ENCODE measurements at regions not wholly inside any gene's neighbourhood (a gene's known extent, or its start where the extent isn't known, plus 50 kb on each side); places are given as distances from the start of the nearest gene placed in this dataset.

DNA sequence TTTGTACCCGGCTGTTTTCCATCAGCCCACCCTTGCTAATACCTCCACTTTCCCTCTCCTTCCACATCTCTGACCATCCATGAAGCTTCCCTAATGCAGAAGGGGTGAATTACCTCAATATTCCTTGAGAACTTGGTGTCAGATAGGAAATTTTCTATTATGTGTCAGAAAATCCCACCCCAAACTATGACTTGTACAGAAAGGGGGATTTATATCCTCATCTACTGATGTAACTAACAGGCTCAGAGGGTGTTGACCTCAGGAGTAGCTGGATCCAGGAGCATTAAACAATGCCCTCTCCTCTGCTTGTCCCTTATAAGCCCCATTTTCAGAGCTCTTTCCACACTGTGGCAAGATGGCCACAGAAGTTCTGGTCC, 242.8 kb upstream of the TLE3 start:
- no peak for DNase-seq

DNA sequence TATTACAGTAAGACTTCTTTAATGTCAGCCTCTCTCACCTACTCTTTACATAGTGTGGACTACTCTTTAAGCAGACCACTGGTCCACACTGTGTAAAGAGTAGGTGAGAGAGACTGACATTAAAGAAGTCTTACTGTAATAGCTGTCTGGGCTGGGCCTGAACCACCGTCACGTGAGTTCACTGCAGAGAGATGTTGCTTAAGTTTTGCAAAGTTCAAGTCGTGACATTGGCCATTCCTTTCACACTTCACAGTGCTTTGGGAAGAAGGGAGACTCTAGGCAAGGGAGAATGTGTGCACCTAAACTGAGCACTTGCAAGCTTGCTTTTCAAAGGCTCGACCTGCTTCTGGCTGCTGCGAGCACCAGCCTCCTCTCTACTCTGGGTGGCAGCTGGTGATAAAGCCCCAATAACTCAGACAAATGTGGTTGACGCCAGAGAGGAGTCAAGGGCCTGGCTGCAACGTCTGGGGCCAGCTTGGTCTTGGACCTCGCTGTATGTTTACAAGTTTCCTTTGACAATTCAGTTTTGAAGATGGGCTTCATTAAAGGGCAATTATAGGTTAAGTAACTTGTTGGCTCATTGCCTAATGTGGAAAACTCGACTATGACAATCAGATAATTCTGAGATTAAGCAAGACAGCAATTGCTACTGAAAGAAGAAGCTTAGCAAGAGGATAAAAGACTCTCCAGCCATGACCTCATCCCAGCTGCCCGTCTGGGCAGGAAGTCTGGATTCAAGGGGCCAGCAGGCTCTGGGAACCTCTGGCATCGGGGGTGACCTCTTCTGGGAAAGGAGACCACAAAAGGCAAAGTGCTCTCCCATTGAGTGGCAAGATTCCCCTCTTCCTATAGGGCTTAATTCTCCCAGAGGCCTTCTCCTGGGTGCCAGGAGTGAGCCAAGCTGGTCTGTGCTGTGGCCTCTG, 242.1 kb upstream of the TLE3 start:
- DNase-seq: peak; percentile 55

DNA sequence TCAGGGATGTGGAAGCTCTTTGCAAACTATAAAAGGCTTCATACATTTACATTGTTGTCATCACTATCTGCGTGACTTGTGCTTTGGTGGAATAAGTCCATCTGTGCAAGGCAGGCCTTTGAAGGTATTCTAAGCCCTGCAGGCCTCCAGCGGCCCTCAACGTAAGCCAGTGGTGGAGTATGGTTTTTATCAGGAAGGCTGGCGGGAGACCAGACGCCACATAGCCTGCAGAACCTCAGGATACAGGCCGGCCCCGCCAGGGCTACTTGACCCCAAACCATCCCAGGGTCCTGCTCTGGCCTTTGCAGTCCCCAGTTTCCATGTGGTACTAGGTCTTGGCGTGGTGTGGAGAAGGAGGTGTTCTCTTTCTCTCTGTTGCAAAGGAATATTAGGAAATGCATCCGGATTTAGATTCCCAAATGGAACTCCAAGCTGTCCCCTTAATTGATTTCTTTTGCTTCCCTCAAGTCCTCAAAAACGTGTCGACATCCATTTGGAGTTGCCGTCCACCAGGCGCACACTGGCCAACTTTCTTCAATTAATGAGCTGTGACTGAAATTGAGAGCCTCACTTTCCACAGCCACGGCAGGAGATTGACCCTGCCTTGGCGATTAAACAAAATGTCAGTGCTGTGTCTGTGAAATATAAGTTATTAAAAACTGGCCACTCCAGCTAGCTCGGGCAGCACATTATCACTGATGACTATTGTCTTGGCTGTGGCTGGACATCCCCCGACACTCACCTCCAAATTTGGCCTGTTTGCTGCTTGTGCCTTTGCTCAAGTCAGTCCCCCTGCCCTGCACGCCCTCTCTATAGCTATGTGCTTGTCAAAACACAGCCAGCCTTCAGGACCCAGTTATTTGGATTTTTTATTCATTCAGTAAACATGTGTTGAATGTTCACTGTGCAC, 239.8 kb upstream of the TLE3 start:
- no peak for DNase-seq

DNA sequence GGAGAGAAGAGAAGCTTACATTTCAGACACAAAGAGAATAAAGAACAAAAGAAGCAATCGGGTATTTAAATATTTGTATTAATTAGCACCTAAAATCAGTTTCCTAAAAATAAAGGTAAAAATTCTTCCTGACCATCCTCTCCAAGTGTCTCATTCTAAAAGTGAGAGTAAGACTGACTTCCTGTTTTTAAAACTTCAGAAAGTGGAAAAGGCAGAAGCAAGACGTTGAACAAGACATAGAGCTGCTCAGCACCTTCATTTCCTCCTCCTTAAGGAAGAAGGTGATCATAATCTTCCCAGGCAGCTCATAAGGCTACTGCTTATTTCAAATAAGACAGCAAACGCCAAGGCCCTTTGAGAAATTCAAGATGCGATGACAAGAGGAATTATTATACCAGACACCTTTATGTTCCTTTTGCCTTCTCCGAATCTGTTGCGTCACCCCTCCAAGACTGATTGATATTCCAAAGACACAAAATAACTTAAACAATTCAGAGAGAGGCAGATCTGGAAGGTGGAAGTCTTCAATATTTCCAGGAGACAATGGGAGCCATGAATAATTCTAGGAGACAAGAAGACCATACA, 238.8 kb upstream of the TLE3 start:
- DNase-seq: no peak

DNA sequence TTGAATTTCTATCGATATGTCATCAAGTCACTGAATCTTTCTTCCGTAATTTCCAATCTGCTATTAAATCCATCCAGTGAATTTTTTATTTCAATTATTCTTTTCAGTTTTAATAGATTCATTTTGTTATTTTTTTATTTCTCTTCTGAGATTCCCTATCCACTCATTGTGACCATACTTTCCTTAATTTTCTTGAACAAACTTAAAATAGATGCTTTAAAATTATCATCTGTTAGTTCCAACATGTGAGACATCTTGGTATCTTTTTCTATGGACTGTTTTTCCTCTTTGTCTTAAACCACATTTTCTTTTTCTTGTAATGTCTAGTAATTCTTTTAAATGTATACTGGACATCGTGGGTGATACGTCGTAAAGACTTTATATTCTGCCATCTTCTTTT, 236.6 kb upstream of the TLE3 start:
- no peak for DNase-seq

DNA sequence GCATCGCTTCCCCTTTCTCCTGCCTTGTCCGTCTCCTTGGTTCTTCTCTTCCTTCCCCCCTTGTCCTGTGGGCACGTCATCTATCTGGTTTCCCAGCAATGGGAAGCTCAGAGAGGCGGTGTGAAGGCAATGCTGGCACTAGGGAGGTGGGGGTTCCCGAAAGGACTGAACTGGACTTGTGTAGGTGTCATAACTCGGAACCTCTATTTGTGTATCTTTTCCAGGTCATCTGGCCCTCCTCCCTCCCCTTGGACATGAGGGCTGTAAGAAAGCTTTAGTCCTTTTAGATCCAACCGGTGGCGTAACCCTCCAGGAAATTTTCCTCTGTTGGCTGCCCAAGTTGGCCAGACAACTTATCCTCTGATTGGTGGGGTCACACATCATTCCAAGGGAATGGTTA, 231.5 kb upstream of the TLE3 start:
- no peak for DNase-seq

DNA sequence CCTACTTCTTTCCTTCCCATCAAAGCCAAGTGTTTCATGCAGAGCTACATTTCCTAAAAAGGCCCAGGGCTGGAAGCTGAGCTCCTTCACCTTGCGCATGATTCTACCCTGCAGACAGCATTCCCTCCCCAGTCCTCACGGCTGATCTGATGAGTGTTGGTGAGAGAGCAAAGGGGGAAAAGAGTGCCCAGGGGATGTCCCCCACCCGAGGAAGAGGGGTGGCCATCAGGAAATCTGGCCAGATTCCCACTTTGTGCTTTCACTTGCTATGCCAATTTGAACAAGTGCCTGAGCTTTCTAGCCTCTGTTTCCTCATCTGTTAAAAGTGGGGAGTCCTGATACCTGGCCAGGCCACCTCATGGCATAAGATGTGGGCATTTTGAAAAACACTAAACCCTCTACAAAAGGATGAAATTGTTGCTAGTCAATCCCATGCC, 231.0 kb upstream of the TLE3 start:
- DNase-seq: no peak

DNA sequence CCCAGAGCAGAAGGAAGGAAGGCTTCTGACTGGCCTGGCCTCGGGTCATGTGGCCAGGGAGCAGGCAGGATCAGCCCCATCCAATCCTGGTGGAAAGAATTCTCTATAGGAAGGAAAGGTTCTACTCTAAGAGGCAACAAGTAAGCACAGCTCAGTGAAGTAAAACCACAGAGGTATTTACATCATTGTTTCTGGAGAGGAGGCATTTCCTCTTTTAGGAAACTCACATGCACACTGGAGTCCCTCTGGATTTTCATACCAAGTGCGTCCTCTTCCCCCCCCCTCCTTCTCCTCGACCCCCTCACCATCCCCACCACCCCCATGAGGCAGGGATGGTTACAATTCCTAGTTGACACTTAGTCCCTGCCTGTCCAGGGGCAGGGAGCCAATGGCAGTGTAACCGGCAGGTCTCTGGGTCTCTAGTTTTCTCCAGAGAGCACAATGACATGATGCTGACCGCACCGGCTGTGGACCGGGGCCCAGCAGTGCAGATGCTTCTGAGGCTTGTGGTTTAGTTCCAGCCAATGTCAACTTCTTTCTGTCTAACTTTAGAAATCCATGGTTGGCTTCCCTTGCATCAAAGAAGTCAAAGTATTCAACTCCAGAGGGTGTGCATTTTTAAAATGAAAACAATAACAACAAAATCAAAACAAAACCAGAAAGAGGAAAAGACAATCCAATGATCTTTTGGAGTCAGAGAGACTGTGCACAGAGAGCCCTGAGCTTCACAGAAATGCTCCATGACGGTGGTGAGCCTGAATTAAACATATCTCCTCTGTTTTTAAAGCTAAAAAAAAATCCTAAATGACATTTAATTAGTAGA, 230.3 kb upstream of the TLE3 start:
- peak; percentile 30 for DNase-seq

DNA sequence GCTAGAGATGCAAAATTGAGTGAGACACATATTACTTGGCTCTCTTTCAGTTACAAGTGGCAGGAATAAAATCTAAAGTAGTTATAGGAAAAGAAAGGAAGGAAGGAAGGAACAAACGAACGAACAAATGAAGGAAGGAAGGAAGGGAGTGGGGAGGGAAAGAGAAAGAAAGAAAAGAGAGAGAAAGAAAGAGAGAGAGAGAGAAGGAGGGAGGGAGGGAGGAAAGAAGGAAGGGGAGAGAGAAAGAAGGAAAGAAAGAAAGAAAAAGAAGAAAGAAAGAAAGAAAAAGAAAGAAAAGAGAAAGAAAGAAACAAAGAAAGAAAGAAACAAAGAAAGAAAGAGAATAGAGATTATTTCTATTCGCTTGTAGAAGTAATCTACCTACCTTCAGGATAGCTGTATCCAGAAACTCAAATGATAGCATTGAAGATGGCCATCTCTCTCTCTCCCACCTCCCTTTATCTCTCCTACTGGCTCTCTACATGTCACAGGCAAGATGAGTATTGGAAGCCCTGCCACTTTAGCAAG, 229.7 kb upstream of the TLE3 start:
- DNase-seq: no peak

DNA sequence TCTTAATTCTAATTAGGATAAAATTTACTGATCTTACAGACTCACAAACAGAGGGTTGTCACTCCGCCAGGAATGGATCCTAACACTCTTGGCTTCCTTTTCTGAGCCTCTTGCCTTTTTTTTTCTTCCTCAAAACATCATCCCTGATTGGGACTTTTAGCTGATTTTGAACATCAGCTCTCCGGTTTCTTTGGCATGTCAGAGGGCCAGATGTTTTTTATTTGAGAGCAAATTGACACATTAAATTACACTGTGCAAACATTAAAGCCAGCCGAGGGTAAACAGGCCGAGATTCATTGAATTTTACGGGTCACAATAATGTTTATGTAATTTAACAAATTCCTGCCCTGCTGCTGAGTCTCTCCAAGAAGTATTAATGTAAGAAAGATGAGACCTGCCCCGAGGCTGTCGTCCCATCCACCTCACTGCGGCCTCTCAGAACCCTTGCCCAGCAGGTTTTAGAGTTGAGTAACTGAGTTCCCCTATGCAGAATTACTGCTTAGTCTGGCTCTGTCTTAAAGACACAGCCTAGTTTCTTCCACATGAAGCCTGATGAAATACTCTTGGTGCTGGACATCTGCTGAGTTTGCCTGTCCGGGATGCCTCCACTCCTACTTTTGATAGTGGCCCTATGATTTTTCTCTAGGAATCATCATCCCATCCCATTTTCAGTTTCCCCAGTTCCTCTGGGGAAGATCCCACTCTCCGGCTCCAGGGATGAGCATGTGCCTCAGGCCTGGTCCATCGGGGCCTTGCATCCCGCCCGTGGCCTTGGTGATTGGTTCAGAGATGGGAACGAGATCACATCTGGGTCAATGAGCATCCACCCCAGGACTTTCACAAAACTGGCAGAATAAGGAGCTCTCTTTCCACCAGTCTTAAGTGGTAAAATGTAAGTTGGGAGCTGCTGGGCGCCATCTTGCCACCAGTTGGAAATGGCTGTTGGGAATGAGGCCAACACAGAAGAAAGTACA, 226.6 kb upstream of the TLE3 start:
- DNase-seq: no peak

DNA sequence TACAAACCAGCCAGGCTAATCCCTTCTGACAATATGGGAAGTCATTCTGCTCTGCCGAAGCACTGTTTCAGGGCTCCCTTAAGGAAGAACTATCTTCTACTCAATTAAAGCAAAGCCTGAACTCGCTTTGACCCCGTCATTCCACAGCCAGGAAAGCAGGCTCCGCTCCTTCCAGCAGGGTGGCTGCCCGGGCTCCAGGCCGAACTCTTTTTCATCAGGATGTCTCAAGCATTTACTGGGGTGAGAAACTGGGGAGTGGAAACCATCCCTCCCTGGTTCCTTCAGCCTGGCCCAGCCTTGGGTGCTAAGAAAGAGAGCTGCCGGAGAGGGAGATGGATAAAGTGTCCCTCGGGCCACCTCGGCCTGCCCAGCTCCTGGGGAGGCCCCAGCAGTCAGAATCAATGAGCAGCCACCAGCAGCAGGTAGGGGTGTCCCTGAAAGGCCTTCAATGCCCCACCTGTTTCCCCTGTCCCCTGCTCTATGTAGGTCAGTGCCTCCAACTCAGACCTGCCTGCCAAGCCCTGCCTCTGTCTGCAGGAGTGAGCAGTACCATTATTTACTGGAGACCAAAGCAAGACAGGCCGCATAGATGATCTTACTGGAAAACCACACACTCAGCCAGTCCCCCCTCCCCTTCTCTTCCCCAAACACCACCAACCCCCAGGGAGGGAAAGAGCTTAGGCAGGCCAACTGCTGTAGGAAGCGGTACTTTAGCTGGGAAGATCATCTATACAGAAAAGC, 225.6 kb upstream of the TLE3 start:
- DNase-seq: no peak

DNA sequence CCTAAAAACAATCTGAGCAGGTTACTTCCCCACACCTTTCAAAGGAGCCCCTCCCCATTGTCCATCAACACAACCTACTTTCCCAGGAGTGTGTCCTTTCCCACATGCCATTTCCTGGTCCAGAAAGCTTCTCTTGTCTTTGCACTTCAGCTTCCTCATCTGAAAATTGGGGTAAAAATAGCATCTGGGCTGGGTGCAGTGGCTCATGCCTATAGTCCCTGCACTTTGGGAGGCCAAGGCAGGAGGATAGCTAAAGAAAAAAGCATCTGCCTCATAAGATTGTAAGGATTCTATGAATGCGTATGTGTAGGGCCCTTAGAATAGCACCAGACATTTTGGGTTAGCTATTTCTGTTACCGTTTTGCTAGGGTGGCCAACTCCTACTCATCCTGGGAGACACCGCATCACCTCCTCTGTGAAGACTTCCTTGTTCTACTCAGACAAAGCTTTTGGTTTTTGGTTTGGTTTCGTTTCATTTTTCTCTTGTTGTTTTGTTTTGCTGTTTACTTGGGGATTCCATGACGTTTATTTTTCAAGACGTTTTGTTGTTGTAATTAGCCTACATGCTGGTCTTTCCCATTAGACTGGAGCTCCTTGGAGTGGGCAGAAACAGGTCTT, 224.4 kb upstream of the TLE3 start:
- no peak for DNase-seq

DNA sequence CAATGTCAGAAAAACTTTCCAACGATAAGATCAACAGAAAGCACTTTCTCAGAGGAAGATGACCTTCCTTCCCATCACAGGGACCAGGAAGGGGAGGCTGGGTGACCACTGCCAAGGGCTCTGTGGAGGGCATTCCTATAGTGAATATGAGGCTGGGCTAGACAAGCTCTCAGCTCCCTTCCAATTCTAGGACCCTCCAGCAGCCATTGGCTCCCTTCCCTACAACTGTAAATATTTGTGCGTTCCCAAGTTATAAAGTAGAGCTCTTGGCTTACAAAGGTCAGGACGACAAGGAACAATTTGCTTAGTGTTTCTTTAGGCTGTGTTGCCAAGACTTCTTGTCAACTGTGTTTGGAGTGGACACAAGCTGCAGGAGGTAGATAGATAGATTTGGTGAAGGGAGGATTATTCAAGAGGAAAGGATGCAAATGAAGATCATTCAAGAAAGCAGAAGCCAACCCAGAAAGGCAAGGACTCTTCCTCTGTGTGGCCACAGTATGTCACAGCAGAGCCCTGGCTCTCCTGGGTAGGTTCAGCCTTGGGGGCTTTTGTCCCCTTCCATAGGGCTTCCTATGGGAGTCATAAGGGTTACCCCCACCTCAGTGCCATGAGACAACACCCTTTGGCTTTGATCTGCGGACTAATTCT, 223.6 kb upstream of the TLE3 start:
- DNase-seq: no peak

DNA sequence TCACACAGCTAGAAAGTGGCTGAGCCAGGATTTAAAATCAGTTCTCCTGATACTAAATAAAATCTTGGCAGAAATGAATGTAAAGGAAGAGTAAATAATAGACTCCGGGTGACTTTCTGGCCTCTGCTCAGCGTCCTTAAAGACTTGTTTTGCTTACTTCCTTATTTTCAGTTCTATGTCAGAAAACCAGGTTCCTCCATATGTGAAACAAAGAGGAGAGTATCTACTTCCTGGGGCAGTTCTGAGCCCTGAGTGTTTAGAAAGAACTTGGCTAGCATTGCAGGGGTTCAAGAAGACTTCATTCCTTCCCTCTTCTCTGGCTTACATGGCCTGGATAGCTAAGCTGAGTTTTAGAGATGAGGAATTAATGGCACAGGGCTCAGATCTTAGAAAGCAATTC, 222.8 kb upstream of the TLE3 start:
- DNase-seq: peak; percentile 1

DNA sequence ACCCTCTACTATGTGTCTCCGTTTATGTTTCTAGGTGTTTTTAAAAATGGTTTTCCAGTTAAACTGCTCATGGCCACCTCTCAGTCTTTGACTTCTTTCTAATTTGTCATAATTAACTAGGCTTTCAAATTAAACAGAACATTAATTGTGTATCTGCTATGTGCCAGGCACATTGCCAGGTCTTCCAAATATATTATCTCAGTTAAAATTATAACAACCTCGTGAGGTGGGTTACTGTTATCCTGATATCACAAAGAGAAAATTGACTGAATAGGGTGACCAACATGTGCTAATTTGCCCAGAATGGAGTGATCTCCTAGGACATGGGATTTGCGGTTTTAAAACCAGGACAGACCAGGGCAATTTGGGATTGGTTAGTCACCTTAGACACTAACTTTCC, 222.4 kb upstream of the TLE3 start:
- DNase-seq: no peak

DNA sequence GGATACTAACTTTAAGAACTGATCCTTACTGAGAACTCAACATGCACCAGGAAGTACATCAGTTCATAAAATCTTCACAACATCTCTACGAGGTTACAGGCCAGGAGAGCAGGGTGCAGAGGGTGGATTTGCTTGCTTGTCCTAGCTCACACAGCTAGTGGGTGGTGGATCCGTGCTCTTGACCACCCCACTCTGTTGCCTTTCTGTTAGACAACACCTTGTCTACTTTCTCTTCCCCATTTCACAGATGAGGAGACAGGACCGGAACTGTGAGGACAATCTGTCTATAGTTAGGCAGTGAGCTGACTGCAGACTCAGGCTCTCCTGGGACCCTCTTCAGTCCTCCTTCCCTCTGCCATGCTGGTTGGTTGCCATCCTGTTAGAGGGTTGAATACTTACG, 221.7 kb upstream of the TLE3 start:
- no peak for DNase-seq

DNA sequence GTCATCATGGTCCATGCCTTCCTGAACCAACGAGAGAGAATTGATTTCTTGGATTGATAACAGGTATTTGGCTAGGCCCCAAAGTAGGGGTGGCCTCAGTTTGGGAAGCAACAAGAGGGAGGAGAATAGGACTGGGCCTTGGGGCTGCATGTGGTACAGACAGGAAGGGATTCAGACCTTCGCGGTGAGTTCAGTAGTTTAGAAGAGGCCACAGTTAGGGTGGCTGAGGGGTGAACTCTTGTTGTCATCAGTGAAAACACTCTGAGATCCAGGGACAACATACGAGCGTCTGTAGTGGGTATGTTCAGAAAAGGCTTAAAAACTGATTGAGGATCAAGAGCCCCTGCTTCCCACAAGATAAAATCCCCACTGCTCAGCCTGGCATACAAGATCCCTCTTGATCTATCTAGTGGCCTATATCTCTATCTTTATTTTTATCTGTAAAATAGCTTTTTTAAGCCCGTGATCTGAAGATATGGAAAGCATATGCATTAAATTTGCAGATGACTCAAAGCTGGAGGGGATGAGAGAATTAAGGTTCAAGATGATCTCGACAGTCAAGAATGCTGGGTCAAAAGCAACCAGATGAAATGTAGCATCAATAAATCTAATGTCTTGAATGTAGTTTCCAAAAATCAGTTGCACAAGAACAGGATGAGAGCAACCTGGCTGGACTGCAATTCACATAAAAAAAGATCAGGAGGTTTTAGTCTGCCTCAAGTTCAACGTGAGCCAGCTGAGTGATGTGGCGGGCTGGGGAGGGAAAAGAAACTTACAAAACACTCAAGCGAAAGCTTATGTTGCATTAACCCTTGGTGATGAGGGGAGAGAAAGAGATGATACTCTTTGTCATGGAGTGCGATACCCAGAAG, 221.1 kb upstream of the TLE3 start:
- no peak for DNase-seq

DNA sequence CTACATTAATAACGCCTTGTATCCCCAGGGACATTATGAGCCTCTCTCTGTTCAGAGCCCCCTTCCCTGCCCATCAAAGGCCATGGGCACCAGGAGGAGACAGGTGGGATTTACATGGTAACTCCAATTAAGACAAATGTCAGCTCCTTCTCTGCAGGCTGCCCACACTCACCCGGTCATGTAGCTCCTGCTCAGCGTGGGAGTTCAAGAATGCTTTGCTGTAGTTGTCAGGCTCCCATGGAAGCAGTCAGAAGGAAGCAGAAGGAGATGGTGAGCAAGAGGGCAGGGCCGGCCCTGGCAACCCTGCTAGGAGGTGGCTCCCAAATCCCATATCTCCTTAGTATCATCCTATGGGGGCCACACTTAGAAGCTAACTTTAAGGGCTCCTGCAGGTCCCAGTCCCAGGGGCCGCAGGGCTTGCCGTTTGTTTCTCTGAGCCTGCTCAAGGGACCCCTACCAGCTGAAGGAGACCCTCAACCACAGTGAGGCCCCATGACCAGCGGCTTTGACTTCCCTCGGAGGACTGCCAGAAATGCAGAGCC, 218.4 kb upstream of the TLE3 start:
- no peak for DNase-seq
